ENCODE measurements at regions not wholly inside any gene's neighbourhood (a gene's known extent, or its start where the extent isn't known, plus 50 kb on each side); places are given as distances from the start of the nearest gene placed in this dataset.

- DNase-seq: no peak
These were observed 86.3 kb upstream of the HIVEP1 start for GRCh38 chr6:11925805-11926204.

GRCh38 chr6:11923621-11924020 is 88.5 kb upstream of the HIVEP1 start:
- DNase-seq: no peak

GRCh38 chr6:11922901-11923300 is 89.2 kb upstream of the HIVEP1 start:
- DNase-seq: no peak

- no peak for DNase-seq
These were observed 90.4 kb upstream of the HIVEP1 start for GRCh38 chr6:11921751-11922150.

GRCh38 chr6:11921017-11921438 is 91.1 kb upstream of the HIVEP1 start:
- DNase-seq: no peak

GRCh38 chr6:11920566-11920965 is 91.5 kb upstream of the HIVEP1 start:
- DNase-seq: no peak

GRCh38 chr6:11919771-11920440 is 92.2 kb upstream of the HIVEP1 start:
- no peak for DNase-seq

- no peak for DNase-seq
These were observed 93.1 kb upstream of the HIVEP1 start for GRCh38 chr6:11918739-11919605.

- no peak for DNase-seq
These were observed 94.0 kb upstream of the HIVEP1 start for GRCh38 chr6:11917951-11918738.

GRCh38 chr6:11912420-11912819 is 99.7 kb upstream of the HIVEP1 start:
- DNase-seq: no peak

GRCh38 chr6:11911538-11911937 is 100.6 kb upstream of the HIVEP1 start:
- no peak for DNase-seq

GRCh38 chr6:11909696-11910132 is 102.4 kb upstream of the HIVEP1 start:
- DNase-seq: no peak

GRCh38 chr6:11908436-11909105 is 103.5 kb upstream of the HIVEP1 start:
- no peak for DNase-seq

- no peak for DNase-seq
These were observed 108.5 kb upstream of the HIVEP1 start for GRCh38 chr6:11903645-11904044.

GRCh38 chr6:11902527-11902926 is 109.6 kb upstream of the HIVEP1 start:
- DNase-seq: no peak

GRCh38 chr6:11900662-11901598 is 111.2 kb upstream of the HIVEP1 start:
- no peak for DNase-seq

GRCh38 chr6:11899645-11900044 is 112.5 kb upstream of the HIVEP1 start:
- no peak for DNase-seq

- DNase-seq: no peak
These were observed 115.6 kb upstream of the ADTRP start for GRCh38 chr6:11894212-11894611.

- DNase-seq: no peak
These were observed 112.9 kb upstream of the ADTRP start for GRCh38 chr6:11891547-11891946.

GRCh38 chr6:11890849-11891248 is 112.2 kb upstream of the ADTRP start:
- no peak for DNase-seq

GRCh38 chr6:11890209-11890608 is 111.6 kb upstream of the ADTRP start:
- DNase-seq: no peak

GRCh38 chr6:11889572-11889971 is 111.0 kb upstream of the ADTRP start:
- no peak for DNase-seq
